MM.1S (cell line): ENCODE measurements at regions not wholly inside any gene's neighbourhood (a gene's known extent, or its start where the extent isn't known, plus 50 kb on each side); places are given as distances from the start of the nearest gene placed in this dataset.

ENCODE experiments used
- DNase-seq: peaks from one replicate; pipeline ENCODE4 v3.0.0-alpha.2; 2015
- H2AFZ ChIP-seq: fragments of 300-600 bp; sonication (generic); 2 replicates; pipeline ENCODE4 v1.6.0; 2016; ENCODE audit warnings: antibody characterized with exemption, low read length
- H3F3A ChIP-seq: fragments of 300-600 bp; sonication (generic); 2 replicates; pipeline ENCODE4 v1.6.1; 2016; ENCODE audit warnings: mild to moderate bottlenecking, antibody characterized with exemption, low read length, moderate library complexity, mixed read lengths; ENCODE audit not compliant: insufficient read depth
- H3K27ac ChIP-seq: fragments of 300-600 bp; sonication (generic); 2 replicates; pipeline ENCODE4 v1.5.1; 2016; ENCODE audit warnings: mild to moderate bottlenecking, low read length
- H3K27me3 ChIP-seq: fragments of 300-600 bp; sonication (generic); replicated peaks from 2 replicates; pipeline ENCODE4 v1.6.0; 2016; ENCODE audit warnings: low read length; ENCODE audit not compliant: insufficient read depth
- H3K36me3 ChIP-seq: fragments of 300-600 bp; sonication (generic); replicated peaks from 2 replicates; pipeline ENCODE4 v1.6.1; 2016; ENCODE audit warnings: mild to moderate bottlenecking, low read length, mixed read lengths; ENCODE audit not compliant: insufficient read depth
- H3K4me1 ChIP-seq: fragments of 300-600 bp; sonication (generic); 2 replicates; pipeline ENCODE4 v1.6.1; 2016; ENCODE audit warnings: low read length, mixed read lengths
- H3K4me2 ChIP-seq: fragments of 300-600 bp; sonication (generic); 2 replicates; pipeline ENCODE4 v1.6.0; 2016; ENCODE audit warnings: low read depth, low read length
- H3K4me3 ChIP-seq: fragments of 300-600 bp; sonication (generic); 2 replicates; pipeline ENCODE4 v1.5.1; 2016; ENCODE audit warnings: low read length, mixed read lengths
- H3K79me2 ChIP-seq: fragments of 300-600 bp; sonication (generic); 2 replicates; pipeline ENCODE4 v1.6.1; 2016; ENCODE audit warnings: mixed run types, low read length, mixed read lengths
- H3K9ac ChIP-seq: fragments of 300-600 bp; sonication (generic); 2 replicates; pipeline ENCODE4 v1.6.1; 2016; ENCODE audit warnings: low read length, mixed read lengths
- H3K9me2 ChIP-seq: fragments of 300-600 bp; sonication (generic); replicated peaks from 2 replicates; pipeline ENCODE4 v1.6.1; 2016; ENCODE audit warnings: mild to moderate bottlenecking, low read length, mixed read lengths; ENCODE audit not compliant: insufficient read depth
- H3K9me3 ChIP-seq: fragments of 300-600 bp; sonication (generic); replicated peaks from 2 replicates; pipeline ENCODE4 v1.6.1; 2016; ENCODE audit warnings: mild to moderate bottlenecking, low read length, mixed read lengths; ENCODE audit not compliant: insufficient read depth
- H4K20me1 ChIP-seq: fragments of 300-600 bp; sonication (generic); 2 replicates; pipeline ENCODE4 v1.6.1; 2016; ENCODE audit warnings: mild to moderate bottlenecking, low read length, moderate library complexity, mixed read lengths; ENCODE audit not compliant: insufficient read depth
- EZH2 ChIP-seq: fragments of 300-600 bp; sonication (generic); optimal IDR thresholded peaks from 2 replicates; pipeline ENCODE3; 2017; ENCODE audit warnings: low read depth, mild to moderate bottlenecking, antibody characterized with exemption, low read length, mixed read lengths
- EZH2phosphoT487 ChIP-seq: fragments of 300-600 bp; sonication (generic); IDR thresholded peaks from 2 replicates; pipeline ENCODE4 v1.6.1; 2018; ENCODE audit warnings: antibody characterized with exemption, low read length
- TF ChIP-seq, protein P1 (sequence below): fragments of 300-600 bp; sonication (generic); IDR thresholded peaks from 2 replicates; pipeline ENCODE4 v1.5.1; 2016; ENCODE audit warnings: antibody characterized with exemption, low read length, mixed read lengths

DNA sequence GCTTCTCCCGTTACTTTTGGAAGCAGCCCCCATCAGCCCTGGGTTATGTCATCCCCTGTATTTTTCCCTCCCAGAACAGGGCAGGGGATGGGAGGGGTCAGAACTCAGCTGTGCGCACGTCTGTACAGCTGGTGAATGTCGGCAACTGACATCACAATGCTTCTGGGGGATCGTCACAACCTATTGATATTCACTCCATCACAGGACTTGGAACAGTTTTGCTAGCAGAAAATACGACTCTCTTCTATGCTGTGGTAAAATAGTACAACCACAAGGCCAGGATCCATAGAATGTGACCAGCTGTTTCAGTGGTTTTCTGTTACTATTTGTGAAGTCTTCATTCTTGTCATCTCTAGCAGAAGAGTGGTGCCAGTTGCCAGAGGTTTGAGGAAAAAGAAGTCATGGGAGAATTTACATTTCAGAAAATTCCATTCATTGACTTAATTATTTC lies 77.1 kb upstream of the KLF4 start:
- no peak overlapping the region for H3K4me2 ChIP-seq
- H3K36me3 ChIP-seq = no peaks in the 10 kb centered on the region
- no peak overlapping the region for H3K4me3 ChIP-seq
- H3K27me3 ChIP-seq = no peaks in the 10 kb centered on the region
- H3K27ac ChIP-seq = no peak overlapping the region
- TF ChIP-seq, protein P1, sequence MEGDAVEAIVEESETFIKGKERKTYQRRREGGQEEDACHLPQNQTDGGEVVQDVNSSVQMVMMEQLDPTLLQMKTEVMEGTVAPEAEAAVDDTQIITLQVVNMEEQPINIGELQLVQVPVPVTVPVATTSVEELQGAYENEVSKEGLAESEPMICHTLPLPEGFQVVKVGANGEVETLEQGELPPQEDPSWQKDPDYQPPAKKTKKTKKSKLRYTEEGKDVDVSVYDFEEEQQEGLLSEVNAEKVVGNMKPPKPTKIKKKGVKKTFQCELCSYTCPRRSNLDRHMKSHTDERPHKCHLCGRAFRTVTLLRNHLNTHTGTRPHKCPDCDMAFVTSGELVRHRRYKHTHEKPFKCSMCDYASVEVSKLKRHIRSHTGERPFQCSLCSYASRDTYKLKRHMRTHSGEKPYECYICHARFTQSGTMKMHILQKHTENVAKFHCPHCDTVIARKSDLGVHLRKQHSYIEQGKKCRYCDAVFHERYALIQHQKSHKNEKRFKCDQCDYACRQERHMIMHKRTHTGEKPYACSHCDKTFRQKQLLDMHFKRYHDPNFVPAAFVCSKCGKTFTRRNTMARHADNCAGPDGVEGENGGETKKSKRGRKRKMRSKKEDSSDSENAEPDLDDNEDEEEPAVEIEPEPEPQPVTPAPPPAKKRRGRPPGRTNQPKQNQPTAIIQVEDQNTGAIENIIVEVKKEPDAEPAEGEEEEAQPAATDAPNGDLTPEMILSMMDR = no peak
- TF ChIP-seq EZH2 (no peak), EZH2phosphoT487 (no peak)
- no peaks in the 10 kb centered on the region for H3K9me2 ChIP-seq
- no peaks in the 10 kb centered on the region for H3K79me2 ChIP-seq
- no peaks in the 10 kb centered on the region for H4K20me1 ChIP-seq
- no peak overlapping the region for H3K9ac ChIP-seq
- DNase-seq = no peak
- no peaks in the 10 kb centered on the region for H3K9me3 ChIP-seq
- no peak overlapping the region for H2AFZ ChIP-seq
- no peaks in the 10 kb centered on the region for H3F3A ChIP-seq
- peaks cover 8% of the 10 kb centered on the region; the same call in 1 of the 2 replicates for H3K4me1 ChIP-seq

DNA sequence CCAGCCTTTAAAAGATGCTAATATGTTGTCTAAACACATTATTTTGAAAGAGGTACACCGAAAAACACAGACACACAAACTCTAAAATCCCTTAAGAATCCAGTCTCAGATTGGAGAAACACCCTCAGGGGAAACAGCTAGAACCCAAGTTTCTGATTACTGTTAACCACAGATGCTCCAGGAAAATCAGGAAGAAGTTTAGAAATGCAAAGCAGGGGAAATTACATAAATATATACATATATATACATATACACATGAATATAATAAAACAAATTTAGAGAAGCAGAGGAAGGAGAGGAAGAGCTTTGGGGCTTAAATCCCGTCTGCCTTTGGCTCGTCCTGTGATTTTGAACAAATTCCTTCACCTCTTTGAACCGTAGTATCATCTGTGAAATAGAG lies 73.2 kb upstream of the KLF4 start:
- H3K9me2 ChIP-seq = no peaks in the 10 kb centered on the region

DNA sequence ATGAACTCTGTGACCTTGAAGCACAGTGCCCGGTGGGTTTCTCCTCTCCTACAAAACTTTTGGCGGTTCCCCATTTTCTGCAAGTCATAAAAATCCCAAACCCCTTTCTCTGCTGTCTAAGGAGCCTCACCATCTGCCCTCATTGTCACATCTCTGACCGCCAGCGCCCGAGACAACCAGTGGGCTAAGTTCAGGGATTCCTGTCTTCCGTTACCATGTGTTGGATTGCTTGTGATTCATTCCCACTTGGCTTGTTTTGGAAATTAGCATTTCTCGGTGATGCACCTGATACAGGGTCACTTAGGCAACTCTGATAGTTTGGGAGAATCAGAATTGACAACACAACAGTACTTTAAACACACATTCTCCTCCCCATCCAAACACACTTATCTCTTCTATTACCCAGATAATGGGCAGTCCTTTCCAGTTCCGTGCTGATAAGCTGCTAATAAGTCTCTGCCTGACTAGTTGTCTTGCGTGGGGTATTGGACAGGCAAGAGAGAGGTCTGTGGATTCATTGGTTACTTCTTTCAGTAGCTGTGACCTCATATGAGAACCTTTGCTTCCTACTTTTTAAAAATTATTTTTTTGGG lies 70.0 kb upstream of the KLF4 start:
- no peak overlapping the region for H2AFZ ChIP-seq
- H3K27me3 ChIP-seq = no peaks in the 10 kb centered on the region
- no peaks in the 10 kb centered on the region for H3K79me2 ChIP-seq
- H3K9me2 ChIP-seq = no peaks in the 10 kb centered on the region
- no peak overlapping the region for H3K9ac ChIP-seq
- no peak overlapping the region for H3K27ac ChIP-seq
- DNase-seq = no peak
- H3K36me3 ChIP-seq = no peaks in the 10 kb centered on the region
- no peak overlapping the region for H3K4me3 ChIP-seq
- H4K20me1 ChIP-seq = no peaks in the 10 kb centered on the region
- TF ChIP-seq EZH2 (no peak), EZH2phosphoT487 (no peak)
- TF ChIP-seq, protein P1 = no peak
- H3K4me1 ChIP-seq = no peaks in the 10 kb centered on the region
- no peaks in the 10 kb centered on the region for H3K9me3 ChIP-seq
- H3F3A ChIP-seq = no peaks in the 10 kb centered on the region
- H3K4me2 ChIP-seq = no peak overlapping the region

More for the DNA sequence above, 73.2 kb upstream of the KLF4 start:
- Histone ChIP-seq H3K4me2 (no peak overlapping the region), H3K36me3 (no peaks in the 10 kb centered on the region), H4K20me1 (no peaks in the 10 kb centered on the region), H3F3A (no peaks in the 10 kb centered on the region), H3K79me2 (no peaks in the 10 kb centered on the region), H3K9ac (no peak overlapping the region), H3K9me3 (no peaks in the 10 kb centered on the region), H3K4me1 (peaks cover 8% of the 10 kb centered on the region; the same call in 1 of the 2 replicates), H3K27me3 (no peaks in the 10 kb centered on the region), H2AFZ (no peak overlapping the region), H3K4me3 (no peak overlapping the region), H3K27ac (no peak overlapping the region)
- no peak for DNase-seq
- no peak for TF ChIP-seq EZH2phosphoT487
- no peak for TF ChIP-seq EZH2
- TF ChIP-seq, protein P1 = no peak
